HCT116 (cell line): ENCODE measurements at regions not wholly inside any gene's neighbourhood (a gene's known extent, or its start where the extent isn't known, plus 50 kb on each side); places are given as distances from the start of the nearest gene placed in this dataset.

Experiments
- ATAC-seq: fragments of 200-7000 bp; cut with Tn5 transposase; 2 replicates; pipeline ENCODE4 v1.9.1; 2020; ENCODE audit warnings: mild to moderate bottlenecking, moderate library complexity
- BruUV-seq: library from RNA; stranded (reverse); fragments of 400-500 nt; replicated peaks from 2 replicates; lab custom pipeline; 2021; lab: Mats Ljungman, UMichigan
- CTCF ChIA-PET: fragments of 300-600 bp; sonication (Branson Sonifier 250); formaldehyde crosslinking; loops from one replicate; lab custom pipeline; 2021; ENCODE audit warnings: antibody characterized with exemption; lab: Charles Lee
- POLR2A ChIA-PET: fragments of 300-600, 350-600 bp; sonication (Branson Sonifier 250); formaldehyde crosslinking; loops from one replicate; lab custom pipeline; 2021; ENCODE audit warnings: antibody characterized with exemption; lab: Charles Lee
- RAD21 ChIA-PET, 2 experiments: fragments of 300-600 bp; sonication (Branson Sonifier 250); formaldehyde crosslinking; loops; one replicate each; lab custom pipeline; 2023; ENCODE audit warnings: low total read pairs in 2 of 2; ENCODE audit not compliant: uncharacterized antibody in 2 of 2, unreplicated experiment in 2 of 2, low non-redundant PET in 1 of 2; lab: Charles Lee
- DNase-seq: peaks from one replicate; pipeline ENCODE4 v3.0.0-alpha.2; 2010; ENCODE audit warnings: low read depth, low spot score
- H2AFZ ChIP-seq: fragments of 200-600 bp; shearing (Covaris generic), sonication (generic); 2 replicates; pipeline ENCODE4 v1.6.1; 2017; ENCODE audit warnings: low read depth, mixed run types, mixed read lengths, antibody characterized with exemption, low read length; ENCODE audit not compliant: poor library complexity, severe bottlenecking
- H3K27ac ChIP-seq: 2 replicates; pipeline ENCODE4 v1.5.1; 2012; ENCODE audit warnings: low read depth, low read length
- H3K27me3 ChIP-seq: fragments of 200-600 bp; sonication (generic); 2 replicates; pipeline ENCODE4 v1.6.1; 2016; ENCODE audit warnings: mixed run types, low read length, mixed read lengths; ENCODE audit not compliant: insufficient read depth
- H3K36me3 ChIP-seq, 2 experiments: fragments of 200-500 bp in 1 of 2; fragments of 200-600 bp in 1 of 2; sonication (Bioruptor generic) in 1 of 2; sonication (generic) in 1 of 2; 2 replicates each; pipeline versions ENCODE4 v1.5.1 to v1.6.1; 2014 to 2016; ENCODE audit warnings: low read length in 2 of 2, inconsistent platforms in 1 of 2, mixed read lengths in 1 of 2, mixed run types in 1 of 2; ENCODE audit not compliant: insufficient read depth in 2 of 2, control insufficient read depth in 1 of 2
- H3K4me1 ChIP-seq, 2 experiments: fragments of 200-600 bp in 1 of 2; sonication (generic) in 1 of 2; 2 replicates each; pipeline versions ENCODE4 v1.5.1 to v1.6.1; 2012 to 2017; ENCODE audit warnings: low read length in 2 of 2, inconsistent platforms in 1 of 2, mild to moderate bottlenecking in 1 of 2, mixed read lengths in 1 of 2, mixed run types in 1 of 2, moderate library complexity in 1 of 2; ENCODE audit not compliant: insufficient read depth in 2 of 2, control insufficient read depth in 1 of 2
- H3K4me2 ChIP-seq: fragments of 200-600 bp; sonication (generic); 2 replicates; pipeline ENCODE4 v1.6.1; 2017; ENCODE audit warnings: mixed run types, low read length, mixed read lengths
- H3K4me3 ChIP-seq, 2 experiments: fragments of 200-600 bp in 1 of 2; sonication (generic) in 1 of 2; replicated peaks in 1 of 2; 2 replicates each; pipeline ENCODE4 v1.5.1; 2011 to 2016; ENCODE audit warnings: low read length in 2 of 2, control low read depth in 1 of 2, low read depth in 1 of 2, mild to moderate bottlenecking in 1 of 2, mixed read lengths in 1 of 2, mixed run types in 1 of 2
- H3K79me2 ChIP-seq: fragments of 200-600 bp; sonication (generic); 2 replicates; pipeline ENCODE4 v1.6.1; 2017; ENCODE audit warnings: mild to moderate bottlenecking, mixed run types, low read length, moderate library complexity, mixed read lengths; ENCODE audit not compliant: insufficient read depth
- H3K9ac ChIP-seq: fragments of 200-600 bp; sonication (generic); 2 replicates; pipeline ENCODE4 v1.6.1; 2016; ENCODE audit warnings: low read length, mixed read lengths
- H3K9me2 ChIP-seq: fragments of 200-600 bp; sonication (generic), shearing (Covaris generic); 2 replicates; pipeline ENCODE4 v1.6.1; 2017; ENCODE audit warnings: mixed run types, mild to moderate bottlenecking, moderate library complexity; ENCODE audit not compliant: insufficient read depth
- H3K9me3 ChIP-seq, 2 experiments: fragments of 200-500 bp in 1 of 2; fragments of 200-600 bp in 1 of 2; sonication (Bioruptor generic) in 1 of 2; sonication (generic) in 1 of 2; 2 replicates each; pipeline ENCODE4 v1.6.1; 2014 to 2017; ENCODE audit warnings: low read length in 2 of 2, mixed read lengths in 2 of 2, inconsistent platforms in 1 of 2, low read depth in 1 of 2, mild to moderate bottlenecking in 1 of 2, mixed run types in 1 of 2, moderate library complexity in 1 of 2; ENCODE audit not compliant: control insufficient read depth in 1 of 2, insufficient read depth in 1 of 2
- H4K20me1 ChIP-seq: fragments of 200-600 bp; sonication (generic), shearing (Covaris generic); 2 replicates; pipeline ENCODE4 v1.6.1; 2017; ENCODE audit warnings: mixed run types, mild to moderate bottlenecking, moderate library complexity; ENCODE audit not compliant: insufficient read depth
- CEBPB ChIP-seq: IDR thresholded peaks from 2 replicates; pipeline ENCODE4 v1.6.1; 2012; ENCODE audit warnings: low read depth
- POLR2A ChIP-seq: IDR thresholded peaks from 2 replicates; pipeline ENCODE4 v1.7.0; 2011; ENCODE audit warnings: borderline replicate concordance; ENCODE audit not compliant: insufficient read depth, insufficient read length; ENCODE audit errors: extremely low read depth
- SIN3A ChIP-seq: IDR thresholded peaks from 2 replicates; pipeline ENCODE4 v1.6.1; 2012; ENCODE audit warnings: low read depth
- SRF ChIP-seq: IDR thresholded peaks from 2 replicates; pipeline ENCODE4 v1.6.1; 2012; ENCODE audit warnings: low read depth
- YY1 ChIP-seq: IDR thresholded peaks from 2 replicates; pipeline ENCODE4 v1.6.1; 2011; ENCODE audit warnings: low read length, low read depth, moderate library complexity, mild to moderate bottlenecking; ENCODE audit not compliant: insufficient replicate concordance; ENCODE audit errors: extremely low read depth
- intact Hi-C: fragments of 100-400 bp; cut with micrococcal nuclease; formaldehyde crosslinking; loops from 2 replicates; pipeline ENCODE4 v1.10.0; 2022

- no peak for TF ChIP-seq CEBPB
- TF ChIP-seq POLR2A = no peak
- BruUV-seq = no TSS peak
- Histone ChIP-seq H3K9ac (no peak overlapping the region), H3K27ac (no peak overlapping the region), H4K20me1 (no peaks in the 10 kb centered on the region), H3K4me2 (no peak overlapping the region), H3K4me1 (no peaks in the 10 kb centered on the region), H3K9me3 (no peaks in the 10 kb centered on the region), H3K36me3 (no peaks in the 10 kb centered on the region), H2AFZ (no peak overlapping the region), H3K79me2 (no peaks in the 10 kb centered on the region), H3K27me3 (peaks cover 15% of the 10 kb centered on the region; the same call in 1 of the 2 replicates), H3K9me2 (no peaks in the 10 kb centered on the region), H3K4me3 (no peak overlapping the region)
- no peak for DNase-seq
- CTCF ChIA-PET = no interaction called here
- POLR2A ChIA-PET = no interaction called here
- intact Hi-C loops = no loop called here
- RAD21 ChIA-PET = no interaction called here
- no peak for ATAC-seq
Observed at GRCh38 chr13:94851576-94851975, 139.2 kb upstream of the SOX21 start.

- H4K20me1 ChIP-seq = no peaks in the 10 kb centered on the region
- H3K27ac ChIP-seq = no peak overlapping the region
- H3K4me3 ChIP-seq = no peak overlapping the region
- BruUV-seq = no TSS peak
- DNase-seq = no peak
- ChIA-PET CTCF (no interaction called here), RAD21 (no interaction called here), POLR2A (no interaction called here)
- H3K9ac ChIP-seq = no peak overlapping the region
- no peaks in the 10 kb centered on the region for H3K79me2 ChIP-seq
- no peak overlapping the region for H2AFZ ChIP-seq
- H3K36me3 ChIP-seq = no peaks in the 10 kb centered on the region
- intact Hi-C loops = no loop called here
- peaks cover 19% of the 10 kb centered on the region for H3K27me3 ChIP-seq
- no peaks in the 10 kb centered on the region for H3K4me1 ChIP-seq
- no peak for ATAC-seq
- H3K9me3 ChIP-seq = no peaks in the 10 kb centered on the region
- H3K9me2 ChIP-seq = no peaks in the 10 kb centered on the region
- TF ChIP-seq YY1 (no peak), SRF (no peak), SIN3A (no peak)
- no peak overlapping the region for H3K4me2 ChIP-seq
Observed at GRCh38 chr13:94849254-94849653, 136.9 kb upstream of the SOX21 start.
